Endothelial cell of umbilical vein (primary cell): ENCODE measurements at regions not wholly inside any gene's neighbourhood (a gene's known extent, or its start where the extent isn't known, plus 50 kb on each side); places are given as distances from the start of the nearest gene placed in this dataset.

Source experiments
- BruUV-seq: library from RNA; stranded (reverse); fragments of 400-500 nt; replicated peaks from 2 replicates; lab custom pipeline; 2021; lab: Mats Ljungman, UMichigan
- CTCF ChIA-PET: fragments of 300-600, 350-600 bp; sonication (Branson Sonifier 250); formaldehyde crosslinking; loops from one replicate; lab custom pipeline; 2021; ENCODE audit warnings: antibody characterized with exemption, inconsistent platforms; lab: Charles Lee
- POLR2A ChIA-PET: fragments of 300-600, 350-600 bp; sonication (Branson Sonifier 250); formaldehyde crosslinking; loops from one replicate; lab custom pipeline; 2021; ENCODE audit warnings: antibody characterized with exemption, inconsistent platforms; lab: Charles Lee
- DNase-seq: peaks from one replicate; pipeline ENCODE4 v3.0.0-alpha.2; 2011; ENCODE audit warnings: low read depth, low spot score
- FAIRE-seq: peaks from 2 replicates; lab custom pipeline; 2011; peaks lifted over from hg19 to GRCh38; lab: Jason Lieb, UNC
- H2AFZ ChIP-seq: 2 replicates; pipeline ENCODE4 v1.6.0; 2012; ENCODE audit warnings: low read depth, low read length, control low read depth, inconsistent platforms
- H3K27ac ChIP-seq: 2 replicates; pipeline ENCODE4 v1.5.1; 2011; ENCODE audit warnings: low read depth, mild to moderate bottlenecking, control low read depth, low read length, moderate library complexity; ENCODE audit not compliant: insufficient read depth
- H3K27me3 ChIP-seq, 2 experiments: 2 replicates each; pipeline versions ENCODE4 v1.6.0 to v1.6.1; 2011; ENCODE audit warnings: low read length in 2 of 2, mixed read lengths in 1 of 2; ENCODE audit not compliant: control insufficient read depth in 2 of 2, insufficient read depth in 2 of 2
- H3K36me3 ChIP-seq, 2 experiments: 2 replicates in 1 of 2; 3 replicates in 1 of 2; pipeline ENCODE4 v1.5.1; 2011; ENCODE audit warnings: low read length in 2 of 2, mild to moderate bottlenecking in 1 of 2, moderate library complexity in 1 of 2; ENCODE audit not compliant: control insufficient read depth in 2 of 2, insufficient read depth in 2 of 2; ENCODE audit errors: extremely low read depth in 1 of 2
- H3K4me1 ChIP-seq: 3 replicates; pipeline ENCODE4 v1.5.1; 2011; ENCODE audit warnings: mild to moderate bottlenecking, low read length; ENCODE audit not compliant: control insufficient read depth, insufficient read depth; ENCODE audit errors: extremely low read depth
- H3K4me2 ChIP-seq: 2 replicates; pipeline ENCODE4 v1.6.1; 2011; ENCODE audit warnings: low read length, control low read depth, mixed read lengths; ENCODE audit not compliant: insufficient read depth
- H3K4me3 ChIP-seq, 3 experiments: fragments of 200-600 bp in 1 of 3; sonication (generic), shearing (Covaris generic) in 1 of 3; replicated peaks in 1 of 3; 2 replicates each; pipeline ENCODE4 v1.5.1; 2011 to 2016; ENCODE audit warnings: control low read depth in 3 of 3, low read length in 3 of 3, mild to moderate bottlenecking in 2 of 3, inconsistent platforms in 1 of 3, low read depth in 1 of 3, moderate library complexity in 1 of 3; ENCODE audit not compliant: insufficient read depth in 1 of 3
- H3K79me2 ChIP-seq: 2 replicates; pipeline ENCODE4 v1.6.0; 2012; ENCODE audit warnings: low read length, inconsistent platforms; ENCODE audit not compliant: control insufficient read depth, insufficient read depth
- H3K9ac ChIP-seq: replicated peaks from 2 replicates; pipeline ENCODE3; 2011; ENCODE audit warnings: low read length, control low read depth; ENCODE audit not compliant: insufficient read depth; ENCODE audit errors: extremely low read depth
- H3K9me1 ChIP-seq: replicated peaks from 3 replicates; pipeline ENCODE4 v1.6.0; 2011; ENCODE audit warnings: mild to moderate bottlenecking, low read length; ENCODE audit not compliant: control insufficient read depth, insufficient read depth; ENCODE audit errors: extremely low read depth
- H3K9me3 ChIP-seq: replicated peaks from 2 replicates; pipeline ENCODE4 v1.5.1; 2012; ENCODE audit warnings: low read length, inconsistent platforms; ENCODE audit not compliant: control insufficient read depth, insufficient read depth
- H4K20me1 ChIP-seq: replicated peaks from 2 replicates; pipeline ENCODE3; 2011; ENCODE audit warnings: mild to moderate bottlenecking, low read length; ENCODE audit not compliant: control insufficient read depth, insufficient read depth; ENCODE audit errors: extremely low read depth
- EZH2 ChIP-seq: IDR thresholded peaks from 2 replicates; pipeline ENCODE4 v1.6.1; 2012; ENCODE audit warnings: borderline replicate concordance, low read depth, mild to moderate bottlenecking, moderate library complexity, low read length, inconsistent platforms; ENCODE audit not compliant: severe bottlenecking
- FOS ChIP-seq: IDR thresholded peaks from 2 replicates; pipeline ENCODE4 v1.6.1; 2011; ENCODE audit warnings: mild to moderate bottlenecking, low read length, moderate library complexity, borderline replicate concordance; ENCODE audit not compliant: insufficient read depth
- GATA2 ChIP-seq: IDR thresholded peaks from 2 replicates; pipeline ENCODE4 v1.7.0; 2011; ENCODE audit warnings: low read depth, mild to moderate bottlenecking, moderate library complexity, mixed read lengths, low read length; ENCODE audit not compliant: insufficient read length, insufficient read depth
- JUN ChIP-seq: IDR thresholded peaks from 2 replicates; pipeline ENCODE4 v1.6.1; 2011; ENCODE audit warnings: borderline replicate concordance, low read depth; ENCODE audit not compliant: insufficient read length, insufficient read depth
- MYC ChIP-seq: IDR thresholded peaks from one replicate; pipeline ENCODE4 v1.6.1; 2011; ENCODE audit warnings: mild to moderate bottlenecking, low read depth, low read length
- POLR2A ChIP-seq: IDR thresholded peaks from 2 replicates; pipeline ENCODE4 v1.6.1; 2012; ENCODE audit warnings: low read depth, mild to moderate bottlenecking, control low read depth, low read length
- POLR2AphosphoS5 ChIP-seq: IDR thresholded peaks from 2 replicates; pipeline ENCODE4 v1.6.1; 2012; ENCODE audit warnings: low read depth, mild to moderate bottlenecking, control low read depth, low read length, moderate library complexity; ENCODE audit not compliant: insufficient read depth
- dilution Hi-C: fragments of 300-500 bp; cut with MboI; formaldehyde crosslinking; loops from one replicate; pipeline ENCODE4 v1.15.0; 2019; ENCODE audit warnings: low sequenced_read_pairs; ENCODE audit not compliant: extremely low pct_ligation_motif_present
- intact Hi-C: fragments of 100-400 bp; cut with micrococcal nuclease; formaldehyde crosslinking; loops from one replicate; pipeline ENCODE4 v1.10.0; 2022
- TF ChIP-seq, protein P1 (sequence below), 2 donors: IDR thresholded peaks; 1 replicate in 1 of 2; 2 replicates in 1 of 2; pipeline ENCODE4 v1.5.1; 2011; ENCODE audit warnings: low read length in 2 of 2, mild to moderate bottlenecking in 2 of 2, moderate library complexity in 2 of 2, control low read depth in 1 of 2, inconsistent platforms in 1 of 2, low read depth in 1 of 2; ENCODE audit not compliant: insufficient read depth in 1 of 2; ENCODE audit errors: extremely low read depth in 1 of 2
- TF ChIP-seq, protein P2 (sequence below): IDR thresholded peaks from 2 replicates; pipeline ENCODE4 v1.6.1; 2011; ENCODE audit not compliant: insufficient read depth, insufficient read length

DNA sequence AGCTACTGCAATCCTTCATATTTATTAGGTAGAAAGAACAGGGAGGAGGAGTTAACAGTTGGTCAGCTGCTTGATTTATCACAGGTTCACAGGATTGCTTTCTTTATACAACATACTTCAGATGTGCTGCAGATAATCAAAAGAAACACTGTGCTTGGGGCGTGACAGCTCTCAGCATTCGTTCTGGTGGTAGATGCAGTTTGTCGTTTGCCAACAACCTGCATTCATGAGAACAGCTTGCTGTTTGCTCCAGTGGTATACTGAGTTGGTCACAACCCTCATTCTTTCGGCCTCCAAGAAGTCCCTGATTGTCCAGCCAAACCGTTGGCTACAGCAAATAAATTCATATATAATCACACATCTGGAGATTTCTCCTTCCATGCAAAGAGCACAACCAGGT lies 120.5 kb downstream of the ZNF280B start:
- Histone ChIP-seq H3K9me1 (no peaks in the 10 kb centered on the region), H3K36me3 (no peaks in the 10 kb centered on the region), H4K20me1 (no peaks in the 10 kb centered on the region), H3K9me3 (no peaks in the 10 kb centered on the region), H3K4me2 (no peak overlapping the region), H2AFZ (no peak overlapping the region), H3K27me3 (peaks cover 0 to 10% of the 10 kb centered on the region in 2 experiments), H3K9ac (no peak overlapping the region), H3K4me1 (no peaks in the 10 kb centered on the region), H3K27ac (no peak overlapping the region), H3K4me3 (no peak overlapping the region), H3K79me2 (no peaks in the 10 kb centered on the region)
- TF ChIP-seq GATA2, result no peak
- no peak for TF ChIP-seq POLR2A
- no peak for TF ChIP-seq FOS
- no peak for TF ChIP-seq JUN
- no peak for TF ChIP-seq EZH2
- TF ChIP-seq, protein P1, sequence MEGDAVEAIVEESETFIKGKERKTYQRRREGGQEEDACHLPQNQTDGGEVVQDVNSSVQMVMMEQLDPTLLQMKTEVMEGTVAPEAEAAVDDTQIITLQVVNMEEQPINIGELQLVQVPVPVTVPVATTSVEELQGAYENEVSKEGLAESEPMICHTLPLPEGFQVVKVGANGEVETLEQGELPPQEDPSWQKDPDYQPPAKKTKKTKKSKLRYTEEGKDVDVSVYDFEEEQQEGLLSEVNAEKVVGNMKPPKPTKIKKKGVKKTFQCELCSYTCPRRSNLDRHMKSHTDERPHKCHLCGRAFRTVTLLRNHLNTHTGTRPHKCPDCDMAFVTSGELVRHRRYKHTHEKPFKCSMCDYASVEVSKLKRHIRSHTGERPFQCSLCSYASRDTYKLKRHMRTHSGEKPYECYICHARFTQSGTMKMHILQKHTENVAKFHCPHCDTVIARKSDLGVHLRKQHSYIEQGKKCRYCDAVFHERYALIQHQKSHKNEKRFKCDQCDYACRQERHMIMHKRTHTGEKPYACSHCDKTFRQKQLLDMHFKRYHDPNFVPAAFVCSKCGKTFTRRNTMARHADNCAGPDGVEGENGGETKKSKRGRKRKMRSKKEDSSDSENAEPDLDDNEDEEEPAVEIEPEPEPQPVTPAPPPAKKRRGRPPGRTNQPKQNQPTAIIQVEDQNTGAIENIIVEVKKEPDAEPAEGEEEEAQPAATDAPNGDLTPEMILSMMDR (IDR thresholded peaks at IDR 0.05; ENCODE audit: extremely low read depth in 1 of 2, insufficient read depth in 1 of 2, low read depth in 1 of 2, low read length in 2 of 2), result no peak
- DNase-seq (no peak), FAIRE-seq (no peak)
- ChIA-PET CTCF (interaction anchor here (1.2 kb wide), 1 partner anchor 9 kb away, joined by 3 read pairs; no protein-coding TSS in a partner anchor), POLR2A (no interaction called here)
- dilution Hi-C loops (no loop called here), intact Hi-C loops (no loop called here)
- BruUV-seq, result no TSS peak

DNA sequence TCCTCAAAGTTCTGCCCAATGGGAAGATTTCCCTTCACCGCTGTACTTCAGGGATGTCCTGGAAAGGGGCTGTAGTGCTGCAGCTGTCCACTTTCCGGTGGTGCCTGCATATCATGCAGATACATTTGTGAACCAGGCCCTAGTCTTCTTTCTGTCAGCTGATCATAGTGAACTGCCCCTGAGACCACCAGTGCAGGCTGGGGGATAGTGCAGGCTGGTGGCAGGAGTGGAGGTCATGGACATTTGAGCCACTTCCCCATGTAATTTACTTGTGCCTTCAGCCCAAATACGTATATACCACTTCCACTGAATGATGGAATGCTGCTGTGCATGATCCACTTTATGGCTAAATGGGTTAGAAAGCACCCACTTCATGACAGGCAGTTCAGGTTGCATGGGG lies 120.0 kb downstream of the ZNF280B start:
- H2AFZ ChIP-seq, result no peak overlapping the region
- POLR2A ChIA-PET, result no interaction called here
- no peaks in the 10 kb centered on the region for H3K36me3 ChIP-seq
- intact Hi-C loops (no loop called here), dilution Hi-C loops (no loop called here)
- no peak overlapping the region for H3K27ac ChIP-seq
- FAIRE-seq (no peak), DNase-seq (no peak)
- H3K4me3 ChIP-seq, result no peak overlapping the region
- H3K27me3 ChIP-seq, result peaks cover 0 to 8% of the 10 kb centered on the region in 2 experiments
- H3K4me1 ChIP-seq, result no peaks in the 10 kb centered on the region
- no peaks in the 10 kb centered on the region for H3K9me1 ChIP-seq
- CTCF ChIA-PET, result interaction anchor here (1.2 kb wide), 1 partner anchor 9 kb away, joined by 3 read pairs; no protein-coding TSS in a partner anchor
- no peaks in the 10 kb centered on the region for H3K9me3 ChIP-seq
- no peaks in the 10 kb centered on the region for H3K79me2 ChIP-seq
- TF ChIP-seq JUN, result no peak
- TF ChIP-seq POLR2A, result no peak
- no peak for TF ChIP-seq GATA2
- TF ChIP-seq, protein P1 (IDR thresholded peaks at IDR 0.05; ENCODE audit: extremely low read depth in 1 of 2, insufficient read depth in 1 of 2, low read depth in 1 of 2, low read length in 2 of 2), result no peak
- TF ChIP-seq POLR2AphosphoS5, result no peak
- no peak for TF ChIP-seq EZH2
- no peak for TF ChIP-seq MYC
- no peak for TF ChIP-seq FOS
- TF ChIP-seq, protein P2, sequence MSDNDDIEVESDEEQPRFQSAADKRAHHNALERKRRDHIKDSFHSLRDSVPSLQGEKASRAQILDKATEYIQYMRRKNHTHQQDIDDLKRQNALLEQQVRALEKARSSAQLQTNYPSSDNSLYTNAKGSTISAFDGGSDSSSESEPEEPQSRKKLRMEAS, result no peak
- no peak overlapping the region for H3K9ac ChIP-seq
- H3K4me2 ChIP-seq, result no peak overlapping the region
- no TSS peak for BruUV-seq
- H4K20me1 ChIP-seq, result no peaks in the 10 kb centered on the region
